ENCODE measurements at regions not wholly inside any gene's neighbourhood (a gene's known extent, or its start where the extent isn't known, plus 50 kb on each side); places are given as distances from the start of the nearest gene placed in this dataset.

DNA sequence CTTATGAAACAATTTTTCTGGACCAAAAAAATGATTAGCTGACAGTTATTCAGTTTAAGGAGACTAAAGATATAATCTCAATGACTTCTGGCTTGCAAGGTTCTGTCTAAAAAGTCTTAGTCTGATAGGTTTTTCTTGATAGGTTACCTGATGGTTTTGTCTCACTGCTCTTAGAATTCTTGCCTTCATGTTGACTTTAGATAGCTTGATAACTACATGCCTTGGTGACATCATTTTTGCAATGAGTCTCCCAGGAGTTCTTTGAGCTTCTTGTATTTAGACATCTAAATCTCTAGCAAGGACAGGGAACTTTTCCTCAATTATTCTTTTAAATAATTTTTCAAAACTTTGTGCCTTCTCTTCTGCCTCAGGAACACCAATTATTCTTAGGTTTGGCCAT lies 1965.3 kb downstream of the ARAP2 start:
- no peak for TF ChIP-seq POLR2A (IDR thresholded peaks at IDR 0.05; ENCODE audit: low read length)
- TF ChIP-seq GATA1 (IDR thresholded peaks at IDR 0.05; ENCODE audit: low read depth, low read length): no peak
